HUES6 (cell line): ENCODE measurements at regions not wholly inside any gene's neighbourhood (a gene's known extent, or its start where the extent isn't known, plus 50 kb on each side); places are given as distances from the start of the nearest gene placed in this dataset.
"Not testable (repeated sequence)": the region's sequence is repeated elsewhere in the genome, so short reads cannot be mapped to it uniquely, and the experiment has no call there.

ENCODE experiments used
- H3K27ac ChIP-seq: 2 replicates; pipeline ENCODE4 v1.7.0; 2013; ENCODE audit warnings: low read depth, mild to moderate bottlenecking, low read length, inconsistent platforms
- H3K27me3 ChIP-seq: 2 replicates; pipeline ENCODE4 v1.6.1; 2013; ENCODE audit warnings: low read length; ENCODE audit not compliant: control insufficient read depth, insufficient read depth
- H3K36me3 ChIP-seq: 2 replicates; pipeline ENCODE4 v1.6.1; 2013; ENCODE audit warnings: low read length; ENCODE audit not compliant: control insufficient read depth, insufficient read depth
- H3K4me1 ChIP-seq: 2 replicates; pipeline ENCODE4 v1.6.1; 2013; ENCODE audit warnings: low read length; ENCODE audit not compliant: control insufficient read depth, insufficient read depth
- H3K4me3 ChIP-seq: 2 replicates; pipeline ENCODE4 v1.5.1; 2013; ENCODE audit warnings: low read depth, low read length
- H3K9ac ChIP-seq: one replicate; pipeline ENCODE4 v1.6.1; 2013; ENCODE audit warnings: mild to moderate bottlenecking, low read length
- H3K9me3 ChIP-seq: 2 replicates; pipeline ENCODE4 v1.6.1; 2013; ENCODE audit warnings: low read depth, low read length; ENCODE audit not compliant: control insufficient read depth, insufficient read depth

DNA sequence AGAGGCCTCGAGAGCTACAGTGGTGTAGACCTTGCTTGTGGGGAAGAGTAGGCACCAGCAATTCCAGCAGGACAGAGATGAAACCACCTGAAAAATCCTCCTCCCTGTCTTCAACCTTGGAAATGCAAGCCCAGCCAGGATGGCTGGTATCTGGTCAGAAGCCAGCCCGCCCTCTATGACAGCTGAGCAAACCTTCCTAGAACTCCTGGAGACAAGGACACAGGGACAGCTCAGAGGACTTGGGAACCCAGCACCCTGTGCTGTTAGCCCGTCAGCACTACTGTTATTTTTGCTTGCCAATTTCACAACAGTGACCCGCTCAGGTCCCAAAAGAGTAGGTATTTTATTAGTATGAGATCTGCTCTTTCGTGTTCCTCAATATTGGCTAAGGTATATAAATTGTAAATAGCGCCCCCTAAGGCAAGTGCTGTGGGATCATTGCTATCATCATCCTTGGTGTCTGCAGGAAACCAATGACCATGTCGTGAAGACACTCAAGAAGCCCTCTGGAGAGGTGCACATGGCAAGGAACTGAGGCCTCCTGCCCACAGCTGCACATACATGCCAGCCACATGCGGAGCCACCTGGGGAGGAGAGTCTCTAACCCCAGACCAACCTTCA, 156.5 kb upstream of the CHST15 start:
- 0 out of 2 replicates have a peak, but pooled peaks cover 3% of the 10 kb centered on the region for H3K9me3 ChIP-seq
- no peaks in the 10 kb centered on the region for H3K36me3 ChIP-seq
- no peak overlapping the region for H3K9ac ChIP-seq
- H3K4me3 ChIP-seq = no peak overlapping the region
- H3K4me1 ChIP-seq = no peaks in the 10 kb centered on the region
- no peaks in the 10 kb centered on the region for H3K27me3 ChIP-seq
- H3K27ac ChIP-seq = no peak overlapping the region

GRCh38 chr10:124249196-124249595, 155.8 kb upstream of the CHST15 start:
- no peaks in the 10 kb centered on the region for H3K9me3 ChIP-seq
- no peak overlapping the region for H3K27ac ChIP-seq
- no peak overlapping the region for H3K4me3 ChIP-seq
- no peaks in the 10 kb centered on the region for H3K27me3 ChIP-seq
- no peaks in the 10 kb centered on the region for H3K4me1 ChIP-seq
- H3K36me3 ChIP-seq = no peaks in the 10 kb centered on the region
- H3K9ac ChIP-seq = no peak overlapping the region

- Histone ChIP-seq H3K27ac (no peak overlapping the region), H3K27me3 (no peaks in the 10 kb centered on the region), H3K4me1 (no peaks in the 10 kb centered on the region; the same call in 1 of the 2 replicates), H3K4me3 (no peak overlapping the region), H3K9ac (no peak overlapping the region), H3K9me3 (no peaks in the 10 kb centered on the region), H3K36me3 (no peaks in the 10 kb centered on the region)
Measured at GRCh38 chr10:124248056-124249045, 155.0 kb upstream of the CHST15 start.

GRCh38 chr10:124245806-124246440, 152.5 kb upstream of the CHST15 start:
- Histone ChIP-seq H3K9me3 (no peaks in the 10 kb centered on the region), H3K4me1 (no peaks in the 10 kb centered on the region; the same call in none of the 2 replicates), H3K9ac (no peak overlapping the region), H3K27me3 (no peaks in the 10 kb centered on the region), H3K4me3 (no peak overlapping the region), H3K36me3 (no peaks in the 10 kb centered on the region), H3K27ac (no peak overlapping the region)

- Histone ChIP-seq H3K36me3 (no peaks in the 10 kb centered on the region), H3K27me3 (no peaks in the 10 kb centered on the region), H3K4me1 (peaks cover 3% of the 10 kb centered on the region), H3K9me3 (no peaks in the 10 kb centered on the region), H3K27ac (no peak overlapping the region), H3K9ac (no peak overlapping the region), H3K4me3 (no peak overlapping the region)
Measured at GRCh38 chr10:124245191-124245590, 151.8 kb upstream of the CHST15 start.

- H3K27me3 ChIP-seq = no peaks in the 10 kb centered on the region
- H3K36me3 ChIP-seq = no peaks in the 10 kb centered on the region
- no peak overlapping the region for H3K9ac ChIP-seq
- H3K9me3 ChIP-seq = no peaks in the 10 kb centered on the region
- H3K4me3 ChIP-seq = no peak overlapping the region
- peaks cover 3% of the 10 kb centered on the region for H3K4me1 ChIP-seq
- H3K27ac ChIP-seq = no peak overlapping the region
Measured at GRCh38 chr10:124244256-124244877, 151.0 kb upstream of the CHST15 start.

GRCh38 chr10:124243702-124244121, 150.3 kb upstream of the CHST15 start:
- Histone ChIP-seq H3K9me3 (no peaks in the 10 kb centered on the region), H3K4me1 (peaks cover 5% of the 10 kb centered on the region), H3K36me3 (no peaks in the 10 kb centered on the region)

DNA sequence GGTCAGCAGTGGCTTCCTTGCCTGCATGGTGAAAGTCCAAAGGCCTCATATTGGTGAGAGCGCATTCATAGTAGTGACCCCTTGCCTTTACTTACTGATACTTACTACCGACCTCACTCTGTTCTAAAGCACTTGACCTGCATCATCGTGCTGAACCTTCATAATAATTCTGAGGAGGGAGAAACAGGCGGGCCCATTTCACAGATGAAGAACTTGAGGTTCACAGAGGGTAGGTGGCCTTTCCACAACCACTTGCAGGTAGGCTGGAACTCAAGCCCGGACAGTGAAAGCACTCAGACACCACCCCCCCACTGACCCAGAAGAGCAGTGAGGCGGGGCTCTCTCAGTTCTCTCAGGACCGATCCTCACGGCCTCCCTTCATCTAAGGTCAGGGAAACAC, 149.4 kb upstream of the CHST15 start:
- H3K36me3 ChIP-seq = no peaks in the 10 kb centered on the region
- no peak overlapping the region for H3K27ac ChIP-seq
- no peak overlapping the region for H3K4me3 ChIP-seq
- H3K9me3 ChIP-seq = no peaks in the 10 kb centered on the region
- H3K9ac ChIP-seq = no peak overlapping the region
- H3K27me3 ChIP-seq = no peaks in the 10 kb centered on the region
- H3K4me1 ChIP-seq = peaks cover 10% of the 10 kb centered on the region

More at GRCh38 chr10:124243702-124244121, 150.3 kb upstream of the CHST15 start:
- Histone ChIP-seq H3K4me3 (no peak overlapping the region), H3K9ac (no peak overlapping the region), H3K27ac (no peak overlapping the region), H3K27me3 (no peaks in the 10 kb centered on the region)

DNA sequence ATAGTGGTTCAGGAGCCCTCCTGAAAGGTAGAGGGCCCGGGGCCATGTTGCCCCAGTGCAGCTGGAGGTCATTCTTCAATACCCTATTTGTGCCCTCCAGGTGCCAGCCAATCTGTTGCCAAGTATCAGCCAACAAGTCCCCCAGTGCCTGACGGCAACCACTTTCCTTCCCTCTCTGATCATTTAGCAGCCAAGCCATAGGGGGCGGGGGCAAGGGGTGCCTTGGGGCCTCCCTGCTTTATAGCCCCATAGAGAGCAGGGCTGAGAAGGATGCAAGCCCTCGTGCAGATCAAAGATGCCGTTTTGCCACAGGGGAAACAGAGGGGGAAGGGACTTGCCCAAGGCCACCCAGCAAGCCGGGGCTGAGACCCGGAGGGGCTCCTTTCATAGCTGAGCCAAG, 149.0 kb upstream of the CHST15 start:
- H3K27ac ChIP-seq = no peak overlapping the region

GRCh38 chr10:124241510-124241909, 148.1 kb upstream of the CHST15 start:
- H3K27ac ChIP-seq, H3K4me3 ChIP-seq, H3K4me1 ChIP-seq, H3K36me3 ChIP-seq, H3K27me3 ChIP-seq, H3K9me3 ChIP-seq, H3K9ac ChIP-seq: not testable (repeated sequence)

More for the DNA sequence above, 149.0 kb upstream of the CHST15 start:
- H3K4me3 ChIP-seq = no peak overlapping the region
- H3K9ac ChIP-seq = no peak overlapping the region
- no peaks in the 10 kb centered on the region for H3K27me3 ChIP-seq
- peaks cover 10% of the 10 kb centered on the region for H3K4me1 ChIP-seq
- H3K36me3 ChIP-seq = no peaks in the 10 kb centered on the region
- H3K9me3 ChIP-seq = no peaks in the 10 kb centered on the region
